ENCODE measurements at regions not wholly inside any gene's neighbourhood (a gene's known extent, or its start where the extent isn't known, plus 50 kb on each side); places are given as distances from the start of the nearest gene placed in this dataset.

- TF ChIP-seq CTCF (IDR thresholded peaks at IDR 0.05) (no peak), POLR2A (IDR thresholded peaks at IDR 0.05) (no peak), EP300 (IDR thresholded peaks at IDR 0.05) (no peak), POLR2AphosphoS5 (IDR thresholded peaks at IDR 0.05) (no peak)
- 76 to 82% methylated on average over 8 of the region's 8 CpGs for WGBS, 2 donors
- DNase-seq (no peak), ATAC-seq (ENCODE audit: low FRiP score in 2 of 2) (no peak)
- H3K4me3 ChIP-seq: no peak overlapping the region
- no peaks in the 10 kb centered on the region for H3K27me3 ChIP-seq
- peaks cover 0 to 17% (median 5%) of the 10 kb centered on the region in 4 donors for H3K9me3 ChIP-seq
- no peaks in the 10 kb centered on the region for H3K4me1 ChIP-seq
- H3K36me3 ChIP-seq: no peaks in the 10 kb centered on the region
- no peak overlapping the region for H3K27ac ChIP-seq
These were observed 63.7 kb upstream of the MRI1 start for GRCh38 chr19:13700621-13701020.

- H3K27me3 ChIP-seq: no peaks in the 10 kb centered on the region
- H3K27ac ChIP-seq: no peak overlapping the region
- H3K4me1 ChIP-seq: no peaks in the 10 kb centered on the region
- TF ChIP-seq CTCF (IDR thresholded peaks at IDR 0.05): no peak
- no peak for TF ChIP-seq POLR2A (IDR thresholded peaks at IDR 0.05)
- no peak for TF ChIP-seq EP300 (IDR thresholded peaks at IDR 0.05)
- TF ChIP-seq POLR2AphosphoS5 (IDR thresholded peaks at IDR 0.05): no peak
- peaks cover 0 to 12% (median 1%) of the 10 kb centered on the region in 4 donors for H3K9me3 ChIP-seq
- H3K4me3 ChIP-seq: no peak overlapping the region
- WGBS, 2 donors: 61 to 63% methylated on average over 4 of the region's 4 CpGs
- DNase-seq: no peak
- no peaks in the 10 kb centered on the region for H3K36me3 ChIP-seq
- no peak for ATAC-seq (ENCODE audit: low FRiP score in 2 of 2)
These were observed 64.5 kb upstream of the MRI1 start for GRCh38 chr19:13699786-13700185.

- no peak for DNase-seq
- Histone ChIP-seq H3K4me3 (no peak overlapping the region), H3K36me3 (no peaks in the 10 kb centered on the region), H3K9me3 (peaks cover 0 to 5% (median 1%) of the 10 kb centered on the region in 4 donors), H3K27me3 (no peaks in the 10 kb centered on the region), H3K4me1 (no peaks in the 10 kb centered on the region), H3K27ac (no peak overlapping the region)
- no peak for ATAC-seq (ENCODE audit: low FRiP score in 2 of 2)
- TF ChIP-seq POLR2AphosphoS5 (IDR thresholded peaks at IDR 0.05) (no peak), CTCF (IDR thresholded peaks at IDR 0.05) (no peak), POLR2A (IDR thresholded peaks at IDR 0.05) (no peak), EP300 (IDR thresholded peaks at IDR 0.05) (no peak)
- WGBS, 2 donors: 90 to 92% methylated on average over 1 of the region's 1 CpG
These were observed 67.5 kb upstream of the MRI1 start for GRCh38 chr19:13696839-13697238.

GRCh38 chr19:13693889-13694288 is 70.4 kb upstream of the MRI1 start:
- 71 to 80% methylated on average over 4 of the region's 4 CpGs for WGBS, 2 donors
- H3K36me3 ChIP-seq: no peaks in the 10 kb centered on the region
- no peak for TF ChIP-seq POLR2A (IDR thresholded peaks at IDR 0.05)
- TF ChIP-seq POLR2AphosphoS5 (IDR thresholded peaks at IDR 0.05): no peak
- no peak for TF ChIP-seq CTCF (IDR thresholded peaks at IDR 0.05)
- TF ChIP-seq EP300 (IDR thresholded peaks at IDR 0.05): no peak
- no peaks in the 10 kb centered on the region for H3K9me3 ChIP-seq
- no peaks in the 10 kb centered on the region for H3K27me3 ChIP-seq
- no peak overlapping the region for H3K27ac ChIP-seq
- H3K4me3 ChIP-seq: no peak overlapping the region
- ATAC-seq (ENCODE audit: low FRiP score in 2 of 2): no peak
- DNase-seq: no peak
- no peaks in the 10 kb centered on the region for H3K4me1 ChIP-seq

GRCh38 chr19:13691569-13692435 is 72.5 kb upstream of the MRI1 start:
- Histone ChIP-seq H3K27ac (no peak overlapping the region), H3K4me3 (no peak overlapping the region), H3K36me3 (no peaks in the 10 kb centered on the region), H3K9me3 (no peaks in the 10 kb centered on the region), H3K27me3 (no peaks in the 10 kb centered on the region), H3K4me1 (no peaks in the 10 kb centered on the region)
- ATAC-seq (ENCODE audit: low FRiP score in 2 of 2) (peak in 1 of 2 donors; percentile 51), DNase-seq (no peak)
- TF ChIP-seq CTCF (IDR thresholded peaks at IDR 0.05) (no peak), EP300 (IDR thresholded peaks at IDR 0.05) (no peak), POLR2AphosphoS5 (IDR thresholded peaks at IDR 0.05) (no peak), POLR2A (IDR thresholded peaks at IDR 0.05) (no peak)
- 64 to 76% methylated on average over 8 of the region's 8 CpGs for whole genome bisulfite sequencing, 2 donors
